ENCODE measurements at regions not wholly inside any gene's neighbourhood (a gene's known extent, or its start where the extent isn't known, plus 50 kb on each side); places are given as distances from the start of the nearest gene placed in this dataset.

DNA sequence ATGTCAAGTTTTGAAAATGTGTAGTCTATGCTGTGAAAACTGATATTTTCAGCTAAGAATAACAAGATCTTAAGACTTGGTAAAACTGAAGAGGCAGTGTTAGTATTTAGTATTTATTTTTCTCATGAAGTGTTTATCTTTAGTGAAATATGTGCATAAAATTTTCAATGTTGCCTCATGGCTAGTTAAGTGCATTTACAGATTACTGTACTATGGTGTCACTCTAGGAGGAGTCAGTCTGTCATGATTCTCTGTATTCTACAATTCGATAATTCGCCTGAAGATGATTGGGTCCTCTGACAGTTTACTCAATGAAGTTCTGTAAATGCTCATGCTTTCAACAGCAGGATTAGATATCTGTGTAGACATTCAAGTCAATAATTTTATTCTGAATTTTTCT, 488.1 kb upstream of the GRM3 start:
- Histone ChIP-seq H3K9me3 (ENCODE audit: insufficient read depth, low read depth, low read length) (no peaks in the 10 kb centered on the region), H3K4me2 (ENCODE audit: low read depth, low read length, poor library complexity, severe bottlenecking) (no peak overlapping the region), H3K27me3 (ENCODE audit: insufficient read depth, low read length, poor library complexity, severe bottlenecking) (no peaks in the 10 kb centered on the region), H3F3A (ENCODE audit: low read depth) (no peaks in the 10 kb centered on the region), H3K9ac (ENCODE audit: low read depth, low read length, poor library complexity, severe bottlenecking) (no peak overlapping the region), H3K9me2 (replicated peaks; ENCODE audit: low read depth, low read length) (no peaks in the 10 kb centered on the region), H2AFZ (ENCODE audit: low read length) (no peak overlapping the region), H4K20me1 (ENCODE audit: insufficient read depth, low read length, poor library complexity, severe bottlenecking) (no peaks in the 10 kb centered on the region), H3K36me3 (ENCODE audit: insufficient read depth, low read length) (no peaks in the 10 kb centered on the region), H3K79me2 (ENCODE audit: insufficient read depth, low read length) (no peaks in the 10 kb centered on the region), H3K4me3 (ENCODE audit: low read length, poor library complexity, severe bottlenecking) (no peak overlapping the region), H3K4me1 (ENCODE audit: insufficient read depth, low read length, poor library complexity, severe bottlenecking) (no peaks in the 10 kb centered on the region)
- TF ChIP-seq, protein P1, sequence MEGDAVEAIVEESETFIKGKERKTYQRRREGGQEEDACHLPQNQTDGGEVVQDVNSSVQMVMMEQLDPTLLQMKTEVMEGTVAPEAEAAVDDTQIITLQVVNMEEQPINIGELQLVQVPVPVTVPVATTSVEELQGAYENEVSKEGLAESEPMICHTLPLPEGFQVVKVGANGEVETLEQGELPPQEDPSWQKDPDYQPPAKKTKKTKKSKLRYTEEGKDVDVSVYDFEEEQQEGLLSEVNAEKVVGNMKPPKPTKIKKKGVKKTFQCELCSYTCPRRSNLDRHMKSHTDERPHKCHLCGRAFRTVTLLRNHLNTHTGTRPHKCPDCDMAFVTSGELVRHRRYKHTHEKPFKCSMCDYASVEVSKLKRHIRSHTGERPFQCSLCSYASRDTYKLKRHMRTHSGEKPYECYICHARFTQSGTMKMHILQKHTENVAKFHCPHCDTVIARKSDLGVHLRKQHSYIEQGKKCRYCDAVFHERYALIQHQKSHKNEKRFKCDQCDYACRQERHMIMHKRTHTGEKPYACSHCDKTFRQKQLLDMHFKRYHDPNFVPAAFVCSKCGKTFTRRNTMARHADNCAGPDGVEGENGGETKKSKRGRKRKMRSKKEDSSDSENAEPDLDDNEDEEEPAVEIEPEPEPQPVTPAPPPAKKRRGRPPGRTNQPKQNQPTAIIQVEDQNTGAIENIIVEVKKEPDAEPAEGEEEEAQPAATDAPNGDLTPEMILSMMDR (conservative IDR thresholded peaks at IDR 0.05; ENCODE audit: low read length): no peak
- no peak for TF ChIP-seq EZH2phosphoT487 (IDR thresholded peaks at IDR 0.05; ENCODE audit: borderline replicate concordance)

GRCh38 chr7:86152926-86153325, 490.8 kb upstream of the GRM3 start:
- H4K20me1 ChIP-seq (ENCODE audit: insufficient read depth, low read length, poor library complexity, severe bottlenecking): no peaks in the 10 kb centered on the region
- H2AFZ ChIP-seq (ENCODE audit: low read length): no peak overlapping the region
- no peaks in the 10 kb centered on the region for H3K36me3 ChIP-seq (ENCODE audit: insufficient read depth, low read length)
- TF ChIP-seq EZH2phosphoT487 (IDR thresholded peaks at IDR 0.05; ENCODE audit: borderline replicate concordance): no peak
- TF ChIP-seq, protein P1 (conservative IDR thresholded peaks at IDR 0.05; ENCODE audit: low read length): no peak
- H3K9me2 ChIP-seq (replicated peaks; ENCODE audit: low read depth, low read length): no peaks in the 10 kb centered on the region
- no peak overlapping the region for H3K4me3 ChIP-seq (ENCODE audit: low read length, poor library complexity, severe bottlenecking)
- H3K79me2 ChIP-seq (ENCODE audit: insufficient read depth, low read length): no peaks in the 10 kb centered on the region
- H3K9ac ChIP-seq (ENCODE audit: low read depth, low read length, poor library complexity, severe bottlenecking): no peak overlapping the region
- no peaks in the 10 kb centered on the region for H3K9me3 ChIP-seq (ENCODE audit: insufficient read depth, low read depth, low read length)
- H3F3A ChIP-seq (ENCODE audit: low read depth): no peaks in the 10 kb centered on the region
- no peaks in the 10 kb centered on the region for H3K4me1 ChIP-seq (ENCODE audit: insufficient read depth, low read length, poor library complexity, severe bottlenecking)
- H3K27me3 ChIP-seq (ENCODE audit: insufficient read depth, low read length, poor library complexity, severe bottlenecking): no peaks in the 10 kb centered on the region
- no peak overlapping the region for H3K4me2 ChIP-seq (ENCODE audit: low read depth, low read length, poor library complexity, severe bottlenecking)

- Histone ChIP-seq H3K4me2 (ENCODE audit: low read depth, low read length, poor library complexity, severe bottlenecking) (no peak overlapping the region), H2AFZ (ENCODE audit: low read length) (no peak overlapping the region), H4K20me1 (ENCODE audit: insufficient read depth, low read length, poor library complexity, severe bottlenecking) (no peaks in the 10 kb centered on the region), H3K9ac (ENCODE audit: low read depth, low read length, poor library complexity, severe bottlenecking) (no peak overlapping the region), H3K79me2 (ENCODE audit: insufficient read depth, low read length) (no peaks in the 10 kb centered on the region), H3K27me3 (ENCODE audit: insufficient read depth, low read length, poor library complexity, severe bottlenecking) (no peaks in the 10 kb centered on the region), H3K4me3 (ENCODE audit: low read length, poor library complexity, severe bottlenecking) (no peak overlapping the region), H3K9me3 (ENCODE audit: insufficient read depth, low read depth, low read length) (no peaks in the 10 kb centered on the region), H3K36me3 (ENCODE audit: insufficient read depth, low read length) (no peaks in the 10 kb centered on the region), H3K4me1 (ENCODE audit: insufficient read depth, low read length, poor library complexity, severe bottlenecking) (no peaks in the 10 kb centered on the region), H3K9me2 (replicated peaks; ENCODE audit: low read depth, low read length) (no peaks in the 10 kb centered on the region), H3F3A (ENCODE audit: low read depth) (no peaks in the 10 kb centered on the region)
- TF ChIP-seq, protein P1 (conservative IDR thresholded peaks at IDR 0.05; ENCODE audit: low read length): no peak
- no peak for TF ChIP-seq EZH2phosphoT487 (IDR thresholded peaks at IDR 0.05; ENCODE audit: borderline replicate concordance)
Measured at GRCh38 chr7:86149024-86149665, 494.6 kb upstream of the GRM3 start.

All from Loucy (cell line).